SKM-1 (cell line): ENCODE measurements at regions not wholly inside any gene's neighbourhood (a gene's known extent, or its start where the extent isn't known, plus 50 kb on each side); places are given as distances from the start of the nearest gene placed in this dataset.
"Not testable (repeated sequence)": the region's sequence is repeated elsewhere in the genome, so short reads cannot be mapped to it uniquely, and the experiment has no call there.

Experiments used
- DNase-seq: peaks from one replicate; lab custom pipeline; 2025; ENCODE audit not compliant: unreplicated experiment; lab: John Stamatoyannopoulos, UW

GRCh38 chr13:38012096-38012495 lies 142.5 kb upstream of the TRPC4 start:
- no peak for DNase-seq

- DNase-seq: no peak
Observed at GRCh38 chr13:38008636-38009035, 139.1 kb upstream of the TRPC4 start.

DNA sequence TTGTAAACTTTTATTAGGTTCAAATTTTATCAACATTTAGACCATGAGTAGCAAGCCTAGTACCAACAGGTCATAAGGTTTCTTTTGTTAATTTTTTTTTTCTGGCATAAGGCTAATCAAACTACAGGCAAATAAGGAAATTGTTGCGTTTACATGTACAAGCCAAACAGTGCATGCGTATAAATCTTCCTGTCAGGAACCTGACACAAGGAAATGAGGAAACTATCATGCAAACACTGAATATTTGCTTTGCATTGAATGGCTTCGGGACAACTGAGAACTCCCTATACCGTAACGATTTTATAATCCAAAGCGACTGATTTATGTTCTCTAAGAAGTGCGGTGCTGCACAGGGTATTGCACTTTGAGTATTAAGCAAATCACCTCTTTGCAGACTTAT lies 133.0 kb upstream of the TRPC4 start:
- no peak for DNase-seq

DNA sequence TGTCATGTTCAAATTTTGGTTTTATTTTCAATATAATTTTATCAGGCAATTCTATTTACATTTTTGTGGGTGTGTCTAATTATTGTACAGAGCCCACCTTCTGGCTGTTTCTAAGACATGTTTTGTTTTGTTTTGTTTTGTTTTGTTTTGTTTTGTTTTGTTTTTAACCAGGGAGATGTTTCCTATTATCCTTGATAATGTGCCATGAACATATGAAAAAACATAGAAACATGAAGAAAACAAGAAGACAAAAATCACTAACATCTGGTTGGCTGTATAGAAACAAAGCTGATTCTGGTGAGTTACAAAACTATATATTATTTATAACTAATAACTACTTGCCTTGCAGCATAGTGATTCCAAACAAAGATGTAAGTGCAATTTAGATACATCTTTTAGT lies 128.1 kb upstream of the TRPC4 start:
- DNase-seq: no peak

GRCh38 chr13:37995092-37995491 lies 125.5 kb upstream of the TRPC4 start:
- DNase-seq: no peak

DNA sequence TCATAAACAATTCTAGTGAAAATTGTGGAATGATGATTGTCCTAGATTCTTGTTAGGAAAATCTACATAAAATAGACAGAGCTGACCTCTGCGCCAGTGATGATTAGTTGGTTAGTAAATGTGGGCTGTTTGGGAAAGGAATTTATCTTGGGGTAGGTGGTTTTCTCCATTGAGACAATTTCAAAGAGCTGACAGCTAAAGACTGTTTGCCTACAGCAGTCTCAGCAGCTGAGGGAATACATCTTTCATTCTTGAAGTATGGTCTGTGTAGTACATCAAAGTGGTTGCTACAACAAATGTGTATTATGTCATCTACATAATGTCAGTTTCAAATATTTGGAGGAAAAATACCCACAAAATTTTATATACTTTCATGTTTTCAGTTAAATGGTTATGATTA lies 117.2 kb upstream of the TRPC4 start:
- no peak for DNase-seq

GRCh38 chr13:37985281-37985680 lies 115.7 kb upstream of the TRPC4 start:
- no peak for DNase-seq

GRCh38 chr13:37984357-37984756 lies 114.8 kb upstream of the TRPC4 start:
- no peak for DNase-seq

GRCh38 chr13:37981932-37982331 lies 112.4 kb upstream of the TRPC4 start:
- DNase-seq: no peak

DNA sequence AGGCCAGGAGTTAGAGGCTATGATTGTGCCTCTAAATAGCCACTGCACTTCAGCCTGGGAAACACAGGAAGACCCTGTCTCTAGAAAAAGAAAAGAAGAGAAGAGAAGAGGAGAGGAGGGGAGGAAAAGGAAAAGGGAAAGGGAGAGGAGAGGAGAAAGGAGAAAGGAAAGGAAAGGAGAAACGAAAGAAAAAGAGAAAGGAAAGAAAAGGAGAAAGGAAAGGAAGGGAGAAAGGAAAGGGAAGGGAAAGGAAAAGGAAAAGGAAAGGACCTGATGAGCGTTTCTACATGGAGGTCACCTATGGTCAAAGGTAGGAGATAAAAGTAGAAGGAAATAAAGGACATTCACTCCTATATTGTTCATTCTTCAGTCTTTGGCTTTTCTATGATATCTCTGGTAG lies 109.1 kb upstream of the TRPC4 start:
- no peak for DNase-seq

DNA sequence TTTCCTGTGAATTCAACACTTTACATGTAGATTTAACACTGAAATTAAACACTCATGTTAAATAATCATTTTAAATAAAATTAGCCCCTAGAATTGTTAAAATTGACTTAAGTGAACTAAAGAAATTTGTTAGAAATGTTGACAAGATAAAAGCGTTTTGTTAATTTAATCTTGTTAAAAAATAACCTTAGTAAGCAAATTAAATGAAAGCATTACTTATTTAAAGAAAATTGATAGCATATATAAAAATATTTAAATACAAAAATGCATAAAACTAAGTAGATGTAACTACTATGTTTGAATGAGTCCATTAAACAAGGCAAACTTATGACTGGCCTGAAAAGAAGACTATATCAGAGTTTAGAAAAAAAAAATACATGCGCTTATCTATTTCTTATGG lies 99.0 kb upstream of the TRPC4 start:
- DNase-seq: no peak

DNA sequence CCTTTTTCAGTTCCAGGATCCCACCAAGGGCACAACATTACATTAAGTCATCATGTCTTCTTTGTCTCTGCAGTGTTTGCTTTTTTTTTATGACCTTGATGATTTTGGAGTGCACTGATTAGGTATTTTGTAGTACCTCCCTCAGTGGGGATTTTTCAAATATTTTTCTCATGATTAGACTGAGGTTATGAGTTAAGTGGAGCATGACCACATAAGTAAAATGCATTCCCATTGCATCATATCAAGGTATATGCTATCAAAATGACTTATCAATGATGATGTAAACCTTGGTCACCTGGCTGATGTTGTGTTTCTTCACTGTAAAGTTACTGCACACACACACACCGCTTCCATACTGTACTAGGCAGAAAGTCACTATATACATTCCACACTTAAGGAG lies 96.7 kb upstream of the TRPC4 start:
- no peak for DNase-seq

GRCh38 chr13:37960427-37960826 lies 90.9 kb upstream of the TRPC4 start:
- DNase-seq: no peak

- DNase-seq: no peak
Observed at GRCh38 chr13:37959284-37959683, 89.7 kb upstream of the TRPC4 start.

DNA sequence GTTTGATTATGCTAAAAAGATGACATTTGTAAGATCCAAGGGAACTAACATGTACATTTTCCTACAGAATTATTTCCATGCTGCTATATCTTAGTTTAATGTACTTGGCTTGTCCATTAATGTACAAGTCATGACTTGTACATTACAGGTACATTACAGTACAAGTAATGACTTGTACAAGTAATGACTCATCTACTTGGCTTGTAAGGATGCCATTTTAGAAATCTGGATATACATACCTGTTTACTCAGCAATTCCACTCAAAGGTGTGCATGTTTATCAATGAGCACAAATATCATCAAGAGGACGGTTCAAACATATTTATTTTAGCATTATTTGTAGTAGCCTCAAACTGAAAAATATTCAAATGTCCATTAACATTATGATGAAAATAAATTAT lies 87.0 kb upstream of the TRPC4 start:
- DNase-seq: no peak

DNA sequence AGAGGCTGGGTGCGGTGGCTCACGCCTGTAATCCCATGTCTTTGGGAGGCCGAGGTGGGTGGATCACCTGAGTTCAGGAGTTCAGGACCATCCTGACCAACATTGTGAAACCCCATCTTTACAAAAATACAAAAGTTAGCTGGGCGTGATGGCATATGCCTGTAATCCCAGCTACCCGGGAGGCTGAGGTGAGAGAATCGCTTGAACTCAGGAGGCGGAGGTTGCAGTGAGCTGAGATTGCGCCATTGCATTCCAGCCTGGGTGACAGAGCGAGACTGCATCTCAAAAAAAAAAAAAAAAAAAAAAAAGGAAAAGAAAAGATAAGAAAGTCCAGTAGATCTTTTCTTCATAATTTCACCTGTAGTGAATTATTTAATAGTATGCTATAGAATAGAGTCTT lies 85.0 kb upstream of the TRPC4 start:
- not testable (repeated sequence) for DNase-seq

GRCh38 chr13:37954191-37954590 lies 84.6 kb upstream of the TRPC4 start:
- DNase-seq: no peak

DNA sequence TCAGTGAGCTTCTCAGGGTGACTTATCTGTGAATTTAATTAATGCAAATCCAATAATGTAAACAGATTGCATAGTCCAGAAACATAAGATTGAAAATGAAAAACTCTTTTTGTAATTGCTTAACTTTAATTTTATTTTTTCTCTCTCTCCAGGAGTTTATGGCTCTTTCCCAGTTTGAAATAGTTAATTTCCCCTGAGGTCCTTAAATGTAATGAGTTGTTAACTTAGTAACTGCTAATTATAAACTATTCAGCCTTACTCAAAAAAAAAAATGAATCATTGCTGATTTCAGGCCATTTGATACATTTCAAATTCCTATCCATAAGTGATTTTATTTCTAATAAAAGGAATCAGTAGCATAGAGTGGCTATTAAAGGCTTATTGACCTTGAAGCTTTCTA lies 84.1 kb upstream of the TRPC4 start:
- DNase-seq: no peak

DNA sequence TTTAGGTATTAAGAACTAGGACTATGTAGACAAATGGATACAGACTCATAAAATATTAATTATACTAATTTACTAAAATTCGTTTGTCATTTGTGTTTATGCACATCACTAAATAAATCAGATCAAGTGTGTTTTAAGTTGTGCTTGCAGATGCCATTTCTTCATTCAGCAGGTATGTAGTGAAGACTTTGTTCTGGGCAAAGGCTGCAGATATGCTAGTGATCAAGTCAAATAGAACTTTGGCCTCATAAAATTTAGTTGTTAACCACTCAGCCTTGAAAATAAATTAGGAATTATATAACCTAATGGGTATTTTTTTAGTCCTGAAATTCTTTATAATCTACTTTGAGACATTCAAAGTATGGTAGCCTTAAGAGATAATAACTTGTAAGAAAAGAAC lies 80.4 kb upstream of the TRPC4 start:
- DNase-seq: no peak

DNA sequence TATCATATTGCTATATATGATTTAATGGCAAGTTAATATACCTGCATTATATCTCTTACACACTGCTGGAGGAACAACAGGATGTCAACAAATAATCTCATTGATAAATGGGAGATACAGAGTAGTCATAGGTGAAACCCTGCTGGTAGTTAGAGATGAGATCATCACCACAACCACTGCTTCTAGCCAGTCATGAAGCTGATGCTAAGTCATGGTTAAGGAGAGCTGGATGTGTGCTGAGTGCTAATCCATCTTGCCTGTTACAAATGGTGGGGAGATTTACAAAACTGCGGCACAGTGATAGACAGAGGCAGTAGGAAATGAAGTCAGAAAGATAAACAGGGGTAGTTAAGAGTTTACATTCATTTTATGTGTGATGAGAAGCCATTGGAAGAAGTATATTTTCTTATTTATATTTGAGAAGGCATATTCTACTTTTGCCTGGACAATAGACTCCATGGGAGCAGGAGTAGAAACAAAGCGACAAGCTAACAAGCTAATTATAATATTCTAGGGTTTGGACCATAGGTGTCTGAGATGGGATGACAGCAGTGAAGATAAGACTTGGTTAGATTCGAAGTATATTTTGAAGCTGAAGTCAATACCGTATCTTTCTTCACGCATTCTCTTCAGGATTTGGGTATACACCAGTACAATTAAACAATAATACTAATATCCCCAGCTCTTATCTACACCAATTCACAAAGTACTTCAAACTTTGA lies 78.0 kb upstream of the TRPC4 start:
- DNase-seq: no peak

DNA sequence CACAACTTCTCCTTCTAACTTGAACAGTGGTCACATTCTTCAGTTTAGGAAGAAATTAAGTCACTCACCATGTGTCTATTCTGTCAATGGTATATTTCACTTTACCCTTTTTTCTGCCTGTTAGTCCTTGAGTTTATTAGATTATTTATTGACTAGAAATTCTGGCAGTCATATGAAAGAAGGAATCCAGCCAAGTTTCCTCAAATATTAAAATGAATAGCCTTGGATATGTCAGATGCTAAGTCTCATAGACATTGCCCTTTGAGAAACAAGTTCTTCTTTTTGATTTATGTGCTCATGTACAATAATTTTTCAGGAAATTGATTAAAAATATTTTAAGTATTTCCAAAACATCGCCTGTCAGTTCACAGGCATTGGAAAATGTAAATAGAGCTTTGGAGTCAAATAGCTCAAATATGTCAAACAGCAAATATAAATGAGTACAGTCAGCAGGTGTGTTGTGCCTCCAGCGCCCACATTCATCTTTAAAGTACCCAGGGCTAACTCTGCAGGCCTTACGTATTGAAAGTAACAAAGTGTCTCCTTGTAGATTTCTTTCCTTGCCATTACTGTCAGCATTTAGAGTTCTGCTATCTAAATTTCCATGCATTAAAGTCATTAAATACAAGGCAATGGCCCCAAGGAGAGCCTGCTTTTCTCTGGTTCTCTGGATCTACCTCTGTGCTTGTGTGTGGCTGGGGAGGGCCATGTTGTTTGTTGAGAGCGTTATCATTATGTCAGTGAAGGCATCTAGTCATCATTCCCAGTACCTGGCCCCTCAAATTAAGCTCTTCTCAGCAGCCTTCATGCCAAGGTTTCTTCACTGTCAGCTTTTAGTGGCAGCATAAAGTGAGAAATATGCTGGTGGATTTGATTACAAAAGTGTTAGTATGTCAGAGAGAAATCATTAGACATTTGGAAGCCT lies 76.3 kb upstream of the TRPC4 start:
- DNase-seq: no peak

DNA sequence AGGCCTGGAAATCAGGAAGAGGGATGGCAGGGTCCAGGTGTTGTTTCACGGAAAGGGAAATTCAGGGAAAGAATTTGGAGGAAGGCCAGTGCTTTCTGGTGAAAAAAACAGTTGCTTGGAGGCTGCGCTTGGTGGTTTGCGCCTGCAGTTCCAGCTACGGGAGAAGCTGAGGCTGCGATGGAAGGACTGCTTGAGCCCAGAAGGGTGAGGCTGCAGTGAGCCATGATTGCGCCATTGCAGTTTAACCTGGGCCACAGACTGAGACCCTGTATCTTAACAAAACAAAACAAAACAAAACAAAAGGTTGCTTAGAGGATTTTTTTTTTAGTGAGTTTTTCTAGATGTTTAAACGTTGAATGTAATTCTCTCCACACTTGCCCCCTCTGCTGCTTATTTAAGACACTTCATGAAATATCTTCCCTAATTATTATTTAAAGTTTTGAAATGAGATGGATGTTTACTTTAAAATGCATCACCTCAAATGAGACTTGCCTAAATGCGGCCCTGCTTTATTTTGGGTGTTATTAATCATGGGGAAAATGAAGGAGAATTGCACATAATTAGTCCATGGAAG lies 75.4 kb upstream of the TRPC4 start:
- no peak for DNase-seq
